ENCODE measurements at regions not wholly inside any gene's neighbourhood (a gene's known extent, or its start where the extent isn't known, plus 50 kb on each side); places are given as distances from the start of the nearest gene placed in this dataset.

DNA sequence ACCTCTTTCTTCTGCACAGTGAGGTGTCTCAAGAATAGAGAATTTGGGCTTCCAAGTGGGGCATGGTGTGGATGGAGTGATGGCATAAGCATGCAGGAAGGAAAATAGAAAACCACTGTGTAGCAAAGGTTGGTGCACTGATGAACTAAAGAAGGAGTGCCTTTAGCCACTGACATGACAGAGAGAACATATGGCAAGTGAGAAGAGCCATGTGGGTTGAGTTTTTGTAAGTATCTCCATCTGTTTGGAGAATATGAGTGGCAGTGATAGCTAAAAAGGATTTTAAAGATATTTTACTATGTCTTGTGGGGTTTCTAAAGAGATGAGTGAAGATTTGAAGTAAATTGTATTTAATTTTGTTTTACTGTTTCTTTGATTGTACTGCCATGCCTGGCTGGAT, 160.5 kb upstream of the GRIK2 start (continued):
- TF ChIP-seq, protein P1, sequence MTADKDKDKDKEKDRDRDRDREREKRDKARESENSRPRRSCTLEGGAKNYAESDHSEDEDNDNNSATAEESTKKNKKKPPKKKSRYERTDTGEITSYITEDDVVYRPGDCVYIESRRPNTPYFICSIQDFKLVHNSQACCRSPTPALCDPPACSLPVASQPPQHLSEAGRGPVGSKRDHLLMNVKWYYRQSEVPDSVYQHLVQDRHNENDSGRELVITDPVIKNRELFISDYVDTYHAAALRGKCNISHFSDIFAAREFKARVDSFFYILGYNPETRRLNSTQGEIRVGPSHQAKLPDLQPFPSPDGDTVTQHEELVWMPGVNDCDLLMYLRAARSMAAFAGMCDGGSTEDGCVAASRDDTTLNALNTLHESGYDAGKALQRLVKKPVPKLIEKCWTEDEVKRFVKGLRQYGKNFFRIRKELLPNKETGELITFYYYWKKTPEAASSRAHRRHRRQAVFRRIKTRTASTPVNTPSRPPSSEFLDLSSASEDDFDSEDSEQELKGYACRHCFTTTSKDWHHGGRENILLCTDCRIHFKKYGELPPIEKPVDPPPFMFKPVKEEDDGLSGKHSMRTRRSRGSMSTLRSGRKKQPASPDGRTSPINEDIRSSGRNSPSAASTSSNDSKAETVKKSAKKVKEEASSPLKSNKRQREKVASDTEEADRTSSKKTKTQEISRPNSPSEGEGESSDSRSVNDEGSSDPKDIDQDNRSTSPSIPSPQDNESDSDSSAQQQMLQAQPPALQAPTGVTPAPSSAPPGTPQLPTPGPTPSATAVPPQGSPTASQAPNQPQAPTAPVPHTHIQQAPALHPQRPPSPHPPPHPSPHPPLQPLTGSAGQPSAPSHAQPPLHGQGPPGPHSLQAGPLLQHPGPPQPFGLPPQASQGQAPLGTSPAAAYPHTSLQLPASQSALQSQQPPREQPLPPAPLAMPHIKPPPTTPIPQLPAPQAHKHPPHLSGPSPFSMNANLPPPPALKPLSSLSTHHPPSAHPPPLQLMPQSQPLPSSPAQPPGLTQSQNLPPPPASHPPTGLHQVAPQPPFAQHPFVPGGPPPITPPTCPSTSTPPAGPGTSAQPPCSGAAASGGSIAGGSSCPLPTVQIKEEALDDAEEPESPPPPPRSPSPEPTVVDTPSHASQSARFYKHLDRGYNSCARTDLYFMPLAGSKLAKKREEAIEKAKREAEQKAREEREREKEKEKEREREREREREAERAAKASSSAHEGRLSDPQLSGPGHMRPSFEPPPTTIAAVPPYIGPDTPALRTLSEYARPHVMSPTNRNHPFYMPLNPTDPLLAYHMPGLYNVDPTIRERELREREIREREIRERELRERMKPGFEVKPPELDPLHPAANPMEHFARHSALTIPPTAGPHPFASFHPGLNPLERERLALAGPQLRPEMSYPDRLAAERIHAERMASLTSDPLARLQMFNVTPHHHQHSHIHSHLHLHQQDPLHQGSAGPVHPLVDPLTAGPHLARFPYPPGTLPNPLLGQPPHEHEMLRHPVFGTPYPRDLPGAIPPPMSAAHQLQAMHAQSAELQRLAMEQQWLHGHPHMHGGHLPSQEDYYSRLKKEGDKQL (CRISPR knock-in tag; IDR thresholded peaks at IDR 0.05; ENCODE audit: low read depth), result no peak
- TF ChIP-seq REPIN1 (CRISPR knock-in tag; IDR thresholded peaks at IDR 0.05; ENCODE audit: borderline replicate concordance, low read depth) (no peak), SYNCRIP (IDR thresholded peaks at IDR 0.05; ENCODE audit: insufficient read depth, low read depth, low read length) (no peak), KLF12 (CRISPR knock-in tag; IDR thresholded peaks at IDR 0.05; ENCODE audit: borderline replicate concordance) (no peak), RELA (CRISPR knock-in tag; IDR thresholded peaks at IDR 0.05) (no peak), SETDB1 (CRISPR knock-in tag; IDR thresholded peaks at IDR 0.05; ENCODE audit: borderline replicate concordance) (no peak), ETV5 (CRISPR knock-in tag; IDR thresholded peaks at IDR 0.05; ENCODE audit: borderline replicate concordance) (no peak), SAFB2 (CRISPR knock-in tag; IDR thresholded peaks at IDR 0.05; ENCODE audit: borderline replicate concordance, low read depth) (no peak), ZNF225 (CRISPR knock-in tag; IDR thresholded peaks at IDR 0.05) (no peak), KMT2A (CRISPR knock-in tag; IDR thresholded peaks at IDR 0.05) (no peak)
- TF ChIP-seq, protein P2, sequence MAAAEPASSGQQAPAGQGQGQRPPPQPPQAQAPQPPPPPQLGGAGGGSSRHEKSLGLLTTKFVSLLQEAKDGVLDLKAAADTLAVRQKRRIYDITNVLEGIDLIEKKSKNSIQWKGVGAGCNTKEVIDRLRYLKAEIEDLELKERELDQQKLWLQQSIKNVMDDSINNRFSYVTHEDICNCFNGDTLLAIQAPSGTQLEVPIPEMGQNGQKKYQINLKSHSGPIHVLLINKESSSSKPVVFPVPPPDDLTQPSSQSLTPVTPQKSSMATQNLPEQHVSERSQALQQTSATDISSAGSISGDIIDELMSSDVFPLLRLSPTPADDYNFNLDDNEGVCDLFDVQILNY (CRISPR knock-in tag; conservative IDR thresholded peaks at IDR 0.05), result no peak
- TF ChIP-seq, protein P3, sequence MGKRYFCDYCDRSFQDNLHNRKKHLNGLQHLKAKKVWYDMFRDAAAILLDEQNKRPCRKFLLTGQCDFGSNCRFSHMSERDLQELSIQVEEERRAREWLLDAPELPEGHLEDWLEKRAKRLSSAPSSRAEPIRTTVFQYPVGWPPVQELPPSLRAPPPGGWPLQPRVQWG (CRISPR knock-in tag; IDR thresholded peaks at IDR 0.05; ENCODE audit: borderline replicate concordance, low read depth), result no peak
